ENCODE measurements at regions not wholly inside any gene's neighbourhood (a gene's known extent, or its start where the extent isn't known, plus 50 kb on each side); places are given as distances from the start of the nearest gene placed in this dataset.
"Not testable (repeated sequence)": the region's sequence is repeated elsewhere in the genome, so short reads cannot be mapped to it uniquely, and the experiment has no call there.

- TF ChIP-seq CTCF (conservative IDR thresholded peaks at IDR 0.05; ENCODE audit: low read depth, low read length) = no peak
- no peak overlapping the region for H3K4me3 ChIP-seq (ENCODE audit: low read length)
- DNase-seq (ENCODE audit: low read depth) = no peak
Observed at GRCh38 chr7:114152314-114152938, 233.6 kb upstream of the PPP1R3A start.

GRCh38 chr7:114151777-114152176 is 233.0 kb upstream of the PPP1R3A start:
- TF ChIP-seq CTCF (conservative IDR thresholded peaks at IDR 0.05; ENCODE audit: low read depth, low read length) = no peak
- DNase-seq (ENCODE audit: low read depth) = no peak
- no peak overlapping the region for H3K4me3 ChIP-seq (ENCODE audit: low read length)

GRCh38 chr7:114150689-114151088 is 231.9 kb upstream of the PPP1R3A start:
- no peak for TF ChIP-seq CTCF (conservative IDR thresholded peaks at IDR 0.05; ENCODE audit: low read depth, low read length)
- DNase-seq (ENCODE audit: low read depth) = no peak
- no peak overlapping the region for H3K4me3 ChIP-seq (ENCODE audit: low read length)

- no peak for TF ChIP-seq CTCF (conservative IDR thresholded peaks at IDR 0.05; ENCODE audit: low read depth, low read length)
- DNase-seq (ENCODE audit: low read depth) = no peak
Observed at GRCh38 chr7:114148779-114149178, 230.0 kb upstream of the PPP1R3A start.

GRCh38 chr7:114141415-114141814 is 222.6 kb upstream of the PPP1R3A start:
- no peak for TF ChIP-seq CTCF (conservative IDR thresholded peaks at IDR 0.05; ENCODE audit: low read depth, low read length)
- DNase-seq (ENCODE audit: low read depth) = peak; percentile 2
- no peak overlapping the region for H3K4me3 ChIP-seq (ENCODE audit: low read length)

More at GRCh38 chr7:114148779-114149178, 230.0 kb upstream of the PPP1R3A start:
- H3K4me3 ChIP-seq (ENCODE audit: low read length) = no peak overlapping the region

GRCh38 chr7:114140561-114140960 is 221.8 kb upstream of the PPP1R3A start:
- no peak for DNase-seq (ENCODE audit: low read depth)
- H3K4me3 ChIP-seq (ENCODE audit: low read length) = no peak overlapping the region
- TF ChIP-seq CTCF (conservative IDR thresholded peaks at IDR 0.05; ENCODE audit: low read depth, low read length) = no peak

GRCh38 chr7:114139690-114140089 is 220.9 kb upstream of the PPP1R3A start:
- not testable (repeated sequence) for DNase-seq (ENCODE audit: low read depth); H3K4me3 ChIP-seq (ENCODE audit: low read length)
